T-helper 2 cell (primary cell): ENCODE measurements at regions not wholly inside any gene's neighbourhood (a gene's known extent, or its start where the extent isn't known, plus 50 kb on each side); places are given as distances from the start of the nearest gene placed in this dataset.

Experiments
- DNase-seq, 5 experiments: peaks; one replicate each; pipeline versions ENCODE4 v3.0.0 to v3.0.0-alpha.2; 2012 to 2022

GRCh38 chr7:98040626-98041360, 50.8 kb upstream of the OCM2 start:
- no peak for DNase-seq

- DNase-seq = no peak
Observed at GRCh38 chr7:98046816-98047215, 56.8 kb upstream of the OCM2 start.

GRCh38 chr7:98049034-98049433, 57.6 kb upstream of the LMTK2 start:
- no peak for DNase-seq

- DNase-seq = peak in 4 of 5 experiments; percentile 13 to 52 (median 36)
Observed at GRCh38 chr7:98051118-98051744, 55.4 kb upstream of the LMTK2 start.

- no peak for DNase-seq
Observed at GRCh38 chr7:98054585-98054984, 52.1 kb upstream of the LMTK2 start.

- no peak for DNase-seq
Observed at GRCh38 chr7:98056580-98056979, 50.1 kb upstream of the LMTK2 start.
